ENCODE measurements at regions not wholly inside any gene's neighbourhood (a gene's known extent, or its start where the extent isn't known, plus 50 kb on each side); places are given as distances from the start of the nearest gene placed in this dataset.
"Not testable (repeated sequence)": the region's sequence is repeated elsewhere in the genome, so short reads cannot be mapped to it uniquely, and the experiment has no call there.

- not testable (repeated sequence) for DNase-seq
These were observed 367.8 kb downstream of the NR2F1-AS1 start for GRCh38 chr5:93213111-93213794.

GRCh38 chr5:93209476-93209875 is 371.5 kb downstream of the NR2F1-AS1 start:
- DNase-seq, result no peak

DNA sequence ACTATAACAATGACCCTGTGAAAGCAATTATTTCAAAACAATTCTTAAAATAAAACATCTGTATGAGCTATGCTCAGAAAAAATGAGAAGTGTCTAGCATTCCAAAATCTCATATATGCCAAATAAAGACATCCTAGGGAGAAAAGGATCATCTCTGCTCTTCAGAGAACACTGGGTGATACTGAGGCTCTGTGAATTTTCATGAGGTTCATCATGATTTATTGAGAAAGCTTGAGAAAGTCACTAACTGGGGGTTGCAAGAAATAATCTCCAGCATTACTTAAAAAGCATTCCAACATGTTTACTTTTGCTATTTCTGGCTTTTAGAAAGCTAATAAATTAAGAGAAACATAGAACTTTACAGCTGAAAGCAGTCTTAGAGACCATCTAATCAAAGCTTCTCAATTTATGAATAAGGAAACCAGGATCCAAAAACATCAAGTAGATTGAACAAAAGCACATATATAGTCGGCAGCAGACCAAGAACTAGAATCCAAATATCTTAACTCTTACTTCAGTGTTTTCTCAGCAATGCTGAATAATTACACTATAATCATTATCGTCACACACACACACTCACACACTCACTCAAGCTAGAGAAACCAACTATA is 372.8 kb downstream of the NR2F1-AS1 start:
- DNase-seq, result no peak

- DNase-seq, result no peak
These were observed 374.8 kb downstream of the NR2F1-AS1 start for GRCh38 chr5:93206203-93206602.

DNA sequence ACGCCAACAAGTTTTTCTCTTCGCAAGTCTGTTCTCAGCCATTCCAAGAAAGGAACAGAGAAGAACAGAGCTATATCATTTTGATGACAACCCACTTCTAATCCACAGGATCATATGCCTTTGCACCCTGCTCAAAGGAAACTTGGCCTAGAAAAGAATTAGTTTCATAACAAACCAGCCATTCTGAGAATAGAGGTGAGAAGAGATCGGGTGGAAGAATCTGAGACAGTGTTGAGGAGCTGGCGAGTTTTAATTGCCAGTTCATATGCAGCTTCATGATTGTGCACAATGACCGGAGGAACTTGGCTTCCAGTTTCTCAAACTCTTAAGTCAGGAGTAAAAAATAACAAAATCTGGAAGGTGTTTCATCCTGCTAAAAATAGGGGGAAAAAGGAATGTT is 380.0 kb downstream of the NR2F1-AS1 start:
- DNase-seq, result no peak

GRCh38 chr5:93196986-93197385 is 384.0 kb downstream of the NR2F1-AS1 start:
- no peak for DNase-seq

GRCh38 chr5:93193431-93194347 is 387.3 kb downstream of the NR2F1-AS1 start:
- no peak for DNase-seq

- DNase-seq, result no peak
These were observed 388.3 kb downstream of the NR2F1-AS1 start for GRCh38 chr5:93192683-93193082.

GRCh38 chr5:93192087-93192486 is 388.9 kb downstream of the NR2F1-AS1 start:
- DNase-seq, result no peak

- no peak for DNase-seq
These were observed 389.8 kb downstream of the NR2F1-AS1 start for GRCh38 chr5:93191035-93191817.

DNA sequence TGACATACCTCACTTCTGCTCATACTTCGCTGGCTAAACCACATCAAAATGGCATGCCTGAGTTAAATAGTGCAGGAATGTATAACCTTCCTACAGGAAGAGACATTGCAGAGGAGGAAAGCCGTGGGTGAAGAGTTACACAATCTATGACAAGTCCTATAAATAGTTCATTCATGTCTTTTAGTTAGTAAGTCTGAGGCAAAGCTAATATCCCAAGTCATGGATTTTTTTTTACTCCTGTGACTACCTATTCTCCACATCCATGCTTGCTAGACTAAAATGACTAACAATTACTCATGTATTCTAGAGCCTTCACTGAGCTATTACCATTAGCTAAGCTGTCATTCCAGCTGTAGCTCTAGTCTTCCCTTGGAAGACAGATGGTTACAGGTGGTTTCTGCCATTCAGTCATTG is 391.3 kb downstream of the NR2F1-AS1 start:
- no peak for DNase-seq

DNA sequence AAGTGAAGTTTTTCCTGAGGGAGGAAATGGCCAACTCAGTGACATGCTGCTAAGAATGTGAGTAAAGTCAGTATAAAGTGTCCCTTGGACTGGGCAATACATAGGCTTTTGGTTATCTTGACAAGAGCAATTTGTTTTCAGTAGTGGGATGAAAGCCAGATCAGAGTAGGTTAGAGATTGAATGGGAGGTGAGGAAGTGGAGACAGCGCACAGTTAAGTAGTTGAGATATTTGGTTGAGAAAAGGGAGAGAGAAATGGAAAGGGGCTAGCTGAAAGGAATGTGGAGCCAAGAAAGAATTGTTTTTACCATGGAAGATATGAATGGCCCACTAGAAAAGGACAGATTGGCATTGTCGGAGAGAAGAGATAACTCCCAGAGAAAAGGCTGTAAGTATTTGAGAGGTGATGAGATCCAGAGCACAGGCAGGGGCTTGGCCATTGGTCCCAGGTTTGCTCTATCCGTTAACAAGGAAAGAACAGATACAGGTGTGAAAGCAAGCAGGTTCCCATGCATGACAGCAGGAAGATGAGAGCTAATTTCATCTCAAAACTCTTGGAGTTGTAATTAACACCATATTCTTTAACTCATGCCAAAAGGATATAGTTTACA is 392.0 kb downstream of the NR2F1-AS1 start:
- DNase-seq, result no peak

DNA sequence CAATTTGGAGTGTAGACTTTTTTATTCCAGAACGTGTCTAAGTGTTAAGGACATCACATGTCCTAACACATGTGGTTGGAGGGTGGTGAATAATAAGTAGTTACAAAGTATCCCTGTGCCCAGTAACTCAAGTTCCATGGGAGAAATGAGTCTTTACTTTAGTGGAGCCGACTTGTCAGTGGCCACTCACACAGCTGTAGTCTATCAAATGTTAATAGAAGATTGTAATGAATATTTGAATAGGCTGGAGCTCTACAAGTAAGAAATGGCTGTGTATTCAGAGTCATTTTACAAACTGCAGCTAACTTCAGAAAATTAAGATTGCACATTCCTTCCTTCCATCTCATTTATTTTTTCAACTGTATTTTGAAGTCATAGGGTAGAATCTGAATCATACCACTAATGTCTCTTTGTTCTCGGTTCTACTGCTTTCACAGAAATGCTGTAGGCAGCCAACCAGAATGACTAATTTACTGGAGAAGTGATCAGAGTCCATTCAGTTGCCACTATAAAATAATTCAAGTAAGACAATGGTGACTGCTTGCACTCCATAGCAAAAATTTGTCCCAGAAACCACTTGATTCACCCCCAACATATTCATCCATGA is 394.8 kb downstream of the NR2F1-AS1 start:
- no peak for DNase-seq

DNA sequence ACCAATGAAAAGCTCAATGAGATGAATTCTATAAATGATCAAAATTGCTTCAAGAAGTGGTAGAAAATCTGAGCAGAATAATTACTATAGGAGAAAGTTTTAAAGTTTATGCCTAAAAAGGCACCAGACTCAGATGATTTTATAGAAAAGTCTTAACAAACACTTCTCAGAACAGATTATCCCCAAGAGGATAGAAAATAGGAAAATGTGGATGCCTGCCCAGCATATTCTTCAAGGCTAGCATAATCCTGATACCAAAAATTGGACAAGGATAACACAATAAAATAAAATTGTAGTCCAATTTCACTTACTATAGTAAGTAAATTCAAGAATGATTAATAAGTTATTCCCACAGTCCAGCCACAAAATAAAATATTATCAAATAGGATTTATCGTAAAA is 397.0 kb downstream of the NR2F1-AS1 start:
- no peak for DNase-seq

GRCh38 chr5:93179466-93179865 is 401.6 kb downstream of the NR2F1-AS1 start:
- no peak for DNase-seq

DNA sequence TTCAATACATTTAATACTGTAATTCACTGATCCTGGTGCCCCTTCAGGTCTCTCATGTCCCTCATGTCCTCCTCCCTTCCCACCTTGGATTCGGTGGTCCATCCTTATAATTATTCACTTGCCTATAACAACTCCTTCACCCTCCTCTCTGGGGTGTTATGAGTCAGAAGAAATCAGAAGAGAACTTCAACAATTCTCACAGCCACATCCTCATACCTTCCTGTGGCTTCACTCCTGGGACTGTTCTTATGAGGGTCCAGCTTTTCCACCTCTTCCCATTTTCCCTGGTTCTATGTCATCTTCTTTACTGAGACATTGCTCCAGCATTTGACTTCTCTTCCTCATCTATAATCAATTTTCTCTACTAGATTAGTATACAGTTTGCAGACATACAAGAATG is 406.1 kb downstream of the NR2F1-AS1 start:
- DNase-seq, result no peak

- no peak for DNase-seq
These were observed 415.5 kb downstream of the NR2F1-AS1 start for GRCh38 chr5:93165559-93165958.

DNA sequence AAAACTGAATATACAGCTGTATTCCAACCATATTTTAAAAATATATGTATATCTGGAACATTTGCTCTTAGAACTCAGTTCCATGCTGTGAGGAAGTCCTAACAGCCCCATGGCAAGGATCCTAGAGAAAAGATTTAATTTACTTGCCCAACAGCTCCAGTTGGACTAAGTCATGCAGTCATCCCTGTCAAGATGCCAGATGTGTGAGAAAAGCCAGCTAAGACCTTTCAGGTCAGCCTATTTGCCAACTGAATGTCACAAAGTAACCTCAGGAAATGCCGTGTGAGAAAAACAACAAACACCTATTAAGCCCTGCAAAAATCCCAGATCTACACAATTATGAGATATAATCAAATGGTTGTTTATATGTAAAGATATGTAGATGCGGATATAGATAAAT is 416.3 kb downstream of the NR2F1-AS1 start:
- no peak for DNase-seq

DNA sequence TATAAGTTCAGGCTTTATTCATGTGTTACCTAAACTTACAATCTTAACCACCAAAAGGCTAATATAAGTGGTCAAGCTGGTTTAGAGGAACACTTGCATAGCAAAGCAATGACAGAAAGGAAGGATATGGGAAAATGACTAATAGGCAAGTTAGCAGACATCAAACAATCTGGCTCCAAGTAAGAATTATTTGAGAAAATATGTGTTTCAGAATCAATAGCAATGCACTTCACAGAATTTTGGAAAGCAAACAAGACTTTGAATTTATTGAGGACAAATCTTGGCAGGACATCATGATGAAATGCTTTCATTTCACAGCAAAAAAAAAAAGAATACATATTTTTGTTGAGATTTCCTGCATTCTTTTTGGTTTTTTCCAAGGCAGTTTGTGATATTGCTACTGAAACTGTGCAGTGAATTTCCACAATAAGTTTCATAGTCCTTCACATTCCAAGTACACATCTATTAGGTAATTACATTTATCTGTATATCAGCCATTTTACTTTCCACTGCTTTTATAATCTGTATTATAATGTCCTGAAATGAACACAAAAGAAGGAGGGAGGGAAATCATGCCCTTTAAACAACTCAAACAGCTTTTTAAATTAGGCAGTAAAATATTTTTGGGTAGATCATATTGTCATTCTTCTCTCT is 417.9 kb downstream of the NR2F1-AS1 start:
- DNase-seq, result no peak

DNA sequence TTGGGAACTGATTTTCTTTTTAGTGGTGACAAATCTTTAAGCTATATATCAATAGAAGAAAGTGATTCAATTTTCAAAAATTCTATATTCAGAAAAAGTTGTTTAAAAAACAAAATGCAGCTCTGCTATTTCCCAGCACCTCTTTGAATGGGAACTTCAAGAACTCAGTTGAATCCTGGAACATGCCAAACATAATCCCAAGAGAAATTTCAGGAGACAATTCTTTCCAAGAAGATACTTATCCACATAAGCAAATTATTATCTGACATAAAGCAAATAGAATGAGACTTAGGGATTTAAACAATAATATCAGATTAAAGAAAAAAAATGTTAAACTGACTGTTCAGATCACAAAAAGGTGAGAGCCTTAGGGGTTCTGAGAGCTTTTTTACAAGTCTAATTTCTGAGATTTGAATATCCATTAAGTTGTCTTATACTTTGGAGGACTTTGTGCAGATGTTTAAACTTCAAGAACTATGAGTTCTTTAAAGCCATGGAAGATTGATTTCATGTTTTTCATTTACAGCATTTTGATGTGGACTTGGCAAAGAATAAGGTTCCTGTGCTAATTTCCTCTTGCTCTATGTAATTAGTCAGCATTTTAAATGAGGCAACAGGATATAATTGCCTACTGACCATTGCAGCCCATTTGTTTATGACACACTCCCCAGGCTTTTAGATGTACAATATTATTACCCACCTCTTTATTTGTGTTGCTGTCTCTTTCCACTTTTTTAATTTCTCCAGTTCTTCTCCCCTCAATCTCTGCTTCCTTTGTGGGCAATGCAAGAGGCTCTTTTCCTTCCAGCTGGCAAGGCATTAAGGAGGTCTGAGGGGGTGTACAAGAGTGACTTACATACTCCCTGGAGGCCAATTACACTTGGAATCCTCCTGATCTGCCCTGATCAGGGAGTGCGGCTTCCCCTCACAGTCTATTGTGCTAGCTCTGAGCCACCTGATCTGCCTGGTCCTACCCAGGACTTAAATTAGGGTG is 419.1 kb downstream of the NR2F1-AS1 start:
- DNase-seq, result no peak
